Activated CD8-positive, alpha-beta memory T cell treated with anti-CD3 and anti-CD28 coated beads, Interleukin-2, amount 50 U/mL, for 1 hour (primary cell): ENCODE measurements at regions not wholly inside any gene's neighbourhood (a gene's known extent, or its start where the extent isn't known, plus 50 kb on each side); places are given as distances from the start of the nearest gene placed in this dataset.

Experiments
- DNase-seq: peaks from one replicate; pipeline ENCODE4 v3.0.0-alpha.2; 2020; ENCODE audit errors: extremely low read depth

DNA sequence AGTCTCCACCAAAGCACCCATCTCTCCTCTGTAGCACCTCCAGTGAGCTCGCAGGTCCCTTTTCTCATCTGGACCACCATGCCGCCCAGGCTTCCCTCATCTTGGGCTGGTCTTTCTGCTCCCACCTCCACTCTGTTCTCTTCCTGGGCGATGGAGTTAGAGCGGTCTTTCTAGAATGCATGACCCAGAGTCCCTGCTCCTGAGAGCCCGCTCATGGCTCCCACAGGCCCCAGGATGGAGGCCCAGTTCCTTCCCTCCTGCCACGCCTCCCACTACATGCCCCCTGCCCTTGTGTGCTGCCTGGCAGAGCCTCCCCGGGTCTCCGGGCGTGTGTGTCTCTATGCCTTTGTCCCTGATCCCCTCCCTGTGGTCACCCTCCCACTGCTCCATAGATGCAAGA lies 100.7 kb upstream of the RTL1 start:
- DNase-seq = no peak

DNA sequence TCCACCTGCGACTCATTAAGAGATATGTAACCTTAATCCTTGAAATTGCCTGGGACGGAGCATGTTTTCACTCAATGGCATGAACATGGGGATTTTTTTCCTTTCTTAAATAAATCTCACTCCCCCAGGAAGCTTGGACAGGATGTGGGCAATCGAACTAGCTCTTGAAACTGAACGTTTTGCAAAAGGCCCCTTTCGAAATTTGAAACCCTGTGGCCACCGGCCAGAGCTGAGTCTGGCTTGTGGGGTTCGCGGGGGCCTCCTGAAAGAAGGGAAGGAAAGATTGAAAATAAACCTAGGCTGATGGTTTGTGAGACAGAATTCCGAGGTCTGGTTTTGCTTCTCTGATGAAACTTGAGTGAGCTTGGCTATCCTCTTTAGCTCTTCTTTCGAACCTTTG lies 101.4 kb upstream of the RTL1 start:
- no peak for DNase-seq

DNA sequence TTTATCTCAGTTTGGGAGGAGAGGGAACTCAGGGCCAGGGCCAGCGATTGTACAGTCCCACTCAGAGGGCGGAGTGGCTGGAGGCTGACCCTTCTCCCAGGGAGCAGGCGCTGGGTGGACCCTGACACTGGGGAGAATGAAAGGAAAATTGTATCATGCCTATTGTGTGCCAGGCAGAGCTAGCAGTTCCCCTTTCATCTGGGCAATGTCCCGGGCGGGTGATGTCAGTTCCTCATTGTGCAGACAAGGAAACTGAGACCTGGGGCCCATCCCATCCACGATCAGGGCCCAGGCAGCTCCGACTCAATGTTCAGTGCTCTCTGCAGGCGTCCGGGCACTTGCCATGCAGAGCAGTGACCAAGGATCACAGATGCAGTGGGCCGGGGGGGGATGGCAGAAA lies 101.9 kb upstream of the RTL1 start:
- DNase-seq = no peak

DNA sequence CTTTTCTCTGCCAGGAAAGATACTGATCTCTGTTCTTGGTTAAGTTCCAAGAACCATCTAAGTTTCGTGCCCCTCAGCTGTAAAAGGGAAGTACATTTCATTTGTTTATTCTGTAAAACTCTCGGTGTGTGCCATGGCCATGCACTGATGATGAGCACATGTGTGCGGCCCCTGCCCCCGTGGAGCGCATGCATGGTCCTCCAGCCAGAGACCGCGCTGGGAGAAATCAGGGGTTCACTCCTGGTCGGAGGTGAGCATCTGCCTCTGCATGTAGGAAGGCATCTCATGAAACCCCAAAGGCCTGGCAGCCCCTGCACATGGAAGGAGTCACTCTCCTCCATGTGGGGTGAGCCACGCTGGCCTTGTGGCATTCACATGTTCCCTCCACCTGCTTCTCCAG lies 102.5 kb upstream of the RTL1 start:
- DNase-seq = no peak

DNA sequence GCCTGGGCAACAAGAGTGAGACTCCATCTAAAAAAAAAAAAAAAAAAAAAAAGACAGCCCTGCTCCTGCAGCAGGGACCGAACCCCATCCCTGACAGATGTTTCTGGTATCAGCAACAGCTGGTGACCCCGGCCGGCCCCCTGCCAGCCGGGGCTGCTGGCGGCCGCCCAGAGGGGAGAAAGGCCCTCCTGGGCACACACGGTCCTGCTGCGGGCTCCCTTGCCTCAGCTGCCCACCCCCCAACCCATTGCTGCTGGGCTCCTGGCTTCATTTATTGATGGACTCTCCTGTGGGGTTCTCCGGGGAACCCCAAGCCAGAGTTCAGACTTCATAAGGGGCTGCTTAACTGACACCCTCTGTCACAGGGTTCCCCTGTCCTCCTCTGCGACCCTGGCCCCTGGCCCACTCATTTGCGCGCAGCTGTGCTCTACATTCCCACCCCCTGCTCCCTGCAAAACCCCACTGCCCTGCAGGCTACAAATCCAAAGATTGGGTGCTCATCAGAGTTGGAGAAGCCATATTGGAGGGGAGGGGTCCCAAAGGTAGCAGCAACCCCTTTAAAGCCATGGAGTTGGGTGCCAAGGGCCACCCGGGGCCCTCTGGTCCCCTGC lies 103.6 kb upstream of the RTL1 start:
- DNase-seq = no peak

DNA sequence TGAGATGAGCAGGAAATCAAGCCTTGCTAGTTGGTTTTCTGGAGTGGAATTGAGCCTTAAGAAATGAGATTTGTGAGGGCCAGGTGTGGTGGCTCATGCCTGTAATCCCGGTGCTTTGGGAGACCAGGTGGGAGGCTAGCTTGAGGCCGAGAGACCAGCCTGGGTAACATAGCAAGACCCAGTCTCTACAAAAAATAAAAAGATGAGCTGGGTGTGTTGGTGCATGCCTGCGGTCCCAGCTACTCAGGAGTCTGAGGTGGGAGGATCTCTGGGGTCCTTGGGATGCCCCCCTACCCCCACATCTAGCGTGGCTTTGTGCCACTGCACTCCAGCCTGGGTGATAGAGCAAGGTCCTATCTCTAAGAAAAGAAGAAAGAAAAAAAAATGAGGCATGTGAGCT lies 104.2 kb upstream of the RTL1 start:
- no peak for DNase-seq

DNA sequence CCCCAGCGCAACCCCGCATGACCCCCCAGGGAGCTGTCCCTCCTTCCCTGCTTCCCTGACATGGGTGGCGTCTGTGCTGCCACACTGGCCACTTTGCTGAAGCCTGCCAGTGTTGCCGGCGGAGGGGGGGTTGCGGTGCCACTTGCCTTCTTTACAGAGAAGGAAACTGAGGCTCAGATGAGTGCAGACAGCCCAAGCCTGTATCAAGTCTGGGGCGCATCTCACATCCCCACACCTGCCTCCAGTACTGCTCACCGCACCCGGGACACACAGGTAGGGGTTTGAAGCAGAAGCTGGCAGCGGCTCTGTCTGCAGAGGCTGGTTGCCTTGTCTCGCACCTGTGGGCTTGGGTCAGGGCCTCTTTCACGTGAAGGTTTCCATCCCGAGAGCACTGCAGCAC lies 104.7 kb upstream of the RTL1 start:
- no peak for DNase-seq

DNA sequence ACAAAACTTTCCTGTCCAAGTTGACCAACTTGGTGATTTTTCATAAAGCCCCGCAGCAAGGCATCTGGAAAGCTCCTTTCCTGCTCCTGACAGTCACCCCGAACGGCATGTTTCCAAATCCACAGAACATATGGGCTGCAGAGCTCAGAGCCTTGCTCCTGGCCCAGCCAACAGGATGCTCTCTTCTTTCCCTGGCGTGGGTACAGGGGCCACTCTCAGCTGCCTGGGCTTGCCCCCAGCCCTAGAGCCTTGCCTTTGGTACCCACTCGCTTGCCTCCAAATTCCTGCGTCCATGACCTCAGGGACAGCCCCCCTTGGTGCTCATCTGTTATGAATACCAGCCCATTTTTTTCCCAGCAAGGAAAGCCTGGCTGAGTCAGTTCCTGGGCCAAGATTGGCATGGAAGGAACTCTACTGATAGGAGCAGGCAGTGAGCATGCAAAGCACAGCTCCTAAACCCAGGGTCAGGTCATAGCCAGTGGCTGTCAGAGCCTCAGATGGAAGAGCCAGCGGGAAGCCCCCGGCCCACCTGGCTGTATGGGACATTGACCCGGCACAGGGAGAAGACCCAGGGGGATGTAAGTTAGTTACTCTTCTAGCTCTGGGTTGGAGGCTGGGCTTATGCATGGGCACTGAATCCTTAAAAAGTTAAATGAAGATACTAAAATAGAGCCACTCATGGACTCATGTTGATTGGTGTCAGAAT lies 105.3 kb upstream of the RTL1 start:
- no peak for DNase-seq

DNA sequence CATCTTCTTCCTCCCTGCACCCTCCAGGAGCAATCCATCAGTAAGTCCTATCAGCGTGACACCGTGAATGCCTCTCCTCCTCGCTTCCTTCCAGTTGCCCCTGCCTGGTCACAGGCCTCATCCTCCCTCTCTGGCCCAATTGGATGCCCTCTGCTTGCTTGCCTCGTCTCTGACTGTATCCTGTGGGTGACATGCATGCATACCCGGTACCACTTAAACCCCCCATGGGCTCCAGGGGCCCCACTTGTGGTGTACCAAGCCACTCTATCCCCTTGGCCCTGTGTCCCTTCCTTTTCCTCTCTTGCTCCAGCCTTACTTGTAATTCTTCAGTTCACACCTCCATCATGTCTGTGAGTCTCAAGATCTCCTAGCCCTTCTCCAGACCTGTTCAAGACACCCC lies 106.0 kb upstream of the RTL1 start:
- DNase-seq = no peak

DNA sequence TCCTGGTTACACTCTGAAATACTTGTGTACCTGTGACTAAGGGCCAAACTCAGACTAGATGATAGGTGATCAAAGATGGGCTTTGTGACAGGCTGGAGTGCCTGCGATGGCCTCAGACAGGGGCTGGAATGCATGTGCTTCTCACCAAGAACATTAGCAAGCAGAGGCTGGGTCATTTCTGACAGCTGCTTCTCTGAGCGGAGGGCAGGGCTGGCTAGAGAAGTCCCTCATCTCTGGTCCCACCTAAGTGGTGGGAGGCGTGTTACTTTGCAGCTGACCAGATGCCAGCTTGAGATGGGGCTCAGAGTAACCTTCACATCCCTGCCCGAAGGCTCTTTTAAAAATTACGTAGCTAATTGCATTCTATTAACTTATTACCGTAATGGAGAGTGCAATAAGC lies 106.8 kb upstream of the RTL1 start:
- DNase-seq = no peak

DNA sequence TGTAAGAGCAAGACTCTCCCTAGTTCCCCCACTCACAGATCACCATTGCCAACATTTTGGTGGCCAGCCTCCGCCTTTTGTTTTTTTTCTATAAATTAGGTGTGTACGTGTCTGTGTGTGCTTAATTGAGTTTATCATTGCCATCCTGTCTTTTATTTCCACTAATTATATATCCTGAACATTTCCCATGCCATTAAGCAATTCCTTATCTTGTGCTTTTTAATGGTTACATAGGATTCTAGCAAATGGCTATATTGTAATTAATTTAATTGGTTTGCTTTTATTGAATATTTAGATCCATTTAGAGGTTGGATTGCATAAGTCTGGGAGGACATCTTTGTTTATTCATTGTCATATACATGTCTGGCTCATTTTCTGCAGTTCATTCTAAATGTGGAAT lies 107.3 kb upstream of the RTL1 start:
- DNase-seq = no peak

DNA sequence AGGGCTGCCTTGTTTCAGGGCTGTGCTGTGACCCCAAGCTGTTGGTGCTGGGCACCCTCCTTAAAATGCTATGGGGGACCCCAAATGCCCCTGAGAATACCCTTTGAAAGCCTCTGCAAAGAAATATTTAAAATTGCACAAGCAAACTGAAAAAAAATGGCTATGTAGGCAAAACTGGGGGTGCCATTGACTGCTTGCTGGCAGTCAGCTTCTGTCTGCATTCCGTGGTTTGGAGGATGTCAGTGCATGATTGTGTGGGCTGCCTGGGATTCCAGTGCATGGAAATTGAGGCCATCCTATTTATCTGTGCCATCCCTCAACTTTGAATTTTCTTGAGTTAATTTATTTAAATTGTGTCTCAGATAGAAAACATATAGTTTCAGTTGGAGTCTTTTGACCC lies 113.7 kb upstream of the RTL1 start:
- no peak for DNase-seq

DNA sequence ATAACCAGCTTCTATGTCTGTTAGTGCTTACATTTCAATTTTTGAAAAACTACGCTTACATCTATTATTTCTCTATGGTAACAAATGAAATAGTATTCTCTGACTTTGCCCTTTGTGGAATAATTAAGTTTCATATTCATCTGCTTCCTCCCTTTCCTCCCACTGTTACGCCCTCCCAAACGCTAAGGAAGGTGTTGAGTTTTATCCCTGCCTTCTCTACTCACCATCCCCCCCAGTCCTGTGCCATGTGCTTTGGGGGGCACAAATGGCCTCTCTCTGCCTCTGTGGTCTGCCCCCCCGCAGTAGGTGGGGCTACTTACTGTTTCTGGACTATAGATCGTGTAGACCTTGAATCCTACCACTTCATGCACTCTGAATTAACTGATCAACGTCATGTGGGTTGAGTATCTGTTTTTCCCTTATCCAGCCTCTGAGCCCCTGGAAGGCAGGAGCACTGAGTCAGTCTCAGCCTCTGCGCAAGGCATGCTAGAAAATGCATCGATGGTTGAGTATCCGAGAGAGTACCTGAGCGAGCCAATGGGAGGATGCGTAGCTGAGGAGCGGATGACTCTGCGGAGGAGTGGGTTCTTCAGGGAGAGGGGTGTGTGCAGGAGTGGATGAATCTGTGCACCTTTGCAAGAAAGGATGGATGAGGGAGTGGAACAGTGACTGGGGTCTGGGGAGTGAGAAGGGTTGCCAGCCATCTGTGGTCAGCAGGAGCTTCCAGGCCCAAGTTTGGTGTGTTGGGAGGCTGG lies 114.5 kb upstream of the RTL1 start:
- DNase-seq = no peak

DNA sequence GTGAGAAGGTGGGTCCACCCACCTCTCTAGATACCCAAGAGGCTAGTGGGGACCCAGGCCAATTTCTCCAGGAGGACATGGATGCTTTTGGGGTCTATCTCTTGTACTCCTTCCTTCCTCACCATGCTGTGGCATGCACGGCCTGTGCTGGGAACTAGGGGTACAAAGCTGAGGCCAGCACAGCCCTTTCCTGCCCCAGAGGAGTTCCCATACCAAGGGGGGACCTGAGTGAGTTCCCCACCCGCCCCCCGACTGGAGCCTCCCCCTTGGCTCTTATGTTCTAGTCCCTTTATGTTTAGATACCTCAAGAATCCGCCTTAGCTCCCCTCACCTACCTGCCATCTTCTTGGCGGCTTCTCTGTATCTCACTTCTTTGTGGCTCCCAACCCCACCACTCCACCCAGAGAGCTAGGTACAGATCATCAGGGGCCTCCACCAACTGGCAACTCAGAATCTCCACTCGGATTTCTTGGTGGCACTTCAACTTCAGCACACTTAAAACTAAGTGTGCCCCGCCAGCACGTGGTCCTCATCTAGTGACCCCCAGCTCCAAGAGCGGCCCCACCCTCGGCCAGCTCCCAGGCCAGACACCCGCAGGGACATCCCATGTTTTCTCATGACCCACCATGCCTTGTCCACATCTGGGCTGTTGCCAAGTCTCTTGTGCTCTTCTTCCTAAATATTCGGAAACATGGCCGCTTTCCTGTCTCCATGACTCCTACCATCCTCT lies 115.2 kb upstream of the RTL1 start:
- no peak for DNase-seq

DNA sequence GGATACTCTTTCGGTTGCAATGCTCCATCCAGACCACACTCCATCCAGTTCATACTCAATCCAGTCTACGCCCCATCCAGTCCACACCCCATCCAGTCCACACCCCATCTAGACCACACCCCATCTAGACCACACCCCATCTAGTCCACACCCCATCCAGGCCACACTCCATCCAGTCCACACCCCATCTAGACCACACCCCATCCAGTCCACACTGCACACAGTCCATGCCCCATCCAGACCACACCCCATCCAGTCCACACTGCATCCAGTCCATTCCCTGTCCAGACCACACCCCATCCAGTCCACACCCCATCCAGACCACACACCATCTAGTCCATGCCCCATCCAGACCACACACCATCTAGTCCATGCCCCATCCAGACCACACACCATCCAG lies 116.0 kb upstream of the RTL1 start:
- DNase-seq = no peak

DNA sequence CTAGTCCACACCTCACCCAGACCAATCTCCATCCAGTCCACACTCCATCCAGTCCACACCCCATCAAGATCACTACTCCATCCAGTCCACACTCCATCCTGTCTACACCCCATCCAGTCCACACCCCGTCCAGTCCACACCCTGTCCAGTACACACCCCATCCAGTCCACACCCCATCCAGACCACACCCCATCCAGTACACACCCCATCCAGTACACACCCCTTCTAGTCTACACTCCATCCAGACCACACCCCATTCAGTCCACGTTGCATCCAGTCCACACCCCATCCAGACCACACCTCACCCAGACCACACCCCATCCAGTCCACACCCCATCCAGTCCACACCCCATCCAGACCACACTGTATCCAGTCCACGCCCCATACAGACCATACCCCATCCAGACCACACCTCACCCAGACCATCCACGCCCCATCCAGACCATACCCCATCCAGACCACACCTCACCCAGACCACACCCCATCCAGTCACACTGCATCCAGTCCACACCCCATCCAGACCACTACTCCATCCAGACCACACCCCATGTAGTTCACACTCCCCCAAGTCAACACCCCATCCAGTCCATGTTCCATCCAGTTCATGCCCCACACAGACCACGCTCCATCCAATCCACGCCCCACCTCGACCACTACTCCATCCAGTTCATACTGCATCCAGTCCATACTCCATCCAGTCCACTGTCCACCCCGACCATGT lies 116.6 kb upstream of the RTL1 start:
- no peak for DNase-seq

DNA sequence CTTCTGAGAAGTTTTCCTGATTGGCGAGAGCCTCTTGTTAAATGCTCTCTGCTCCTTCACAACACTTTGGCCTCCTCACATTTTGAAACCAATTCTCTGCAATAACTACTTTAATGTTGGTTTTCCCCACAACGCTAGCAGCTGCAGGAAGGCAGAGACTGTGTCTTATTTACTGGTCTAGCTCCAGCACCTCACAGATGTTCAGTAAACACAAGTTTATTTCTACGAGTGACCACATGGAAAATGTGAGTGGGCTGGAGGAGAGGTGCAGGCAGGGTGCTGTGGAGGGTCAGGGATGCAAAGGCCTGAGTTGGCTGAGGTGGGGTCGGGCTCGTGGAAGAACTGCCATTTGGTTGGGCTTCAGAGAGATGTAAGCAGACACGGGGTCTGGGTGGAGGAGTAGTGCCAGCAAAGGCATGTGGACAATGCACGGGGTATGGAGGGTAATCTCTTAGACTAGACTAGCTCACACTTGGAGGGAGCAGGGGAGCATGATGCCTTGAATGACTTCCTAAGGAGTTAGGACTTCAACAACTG lies 117.4 kb upstream of the RTL1 start:
- DNase-seq = no peak

DNA sequence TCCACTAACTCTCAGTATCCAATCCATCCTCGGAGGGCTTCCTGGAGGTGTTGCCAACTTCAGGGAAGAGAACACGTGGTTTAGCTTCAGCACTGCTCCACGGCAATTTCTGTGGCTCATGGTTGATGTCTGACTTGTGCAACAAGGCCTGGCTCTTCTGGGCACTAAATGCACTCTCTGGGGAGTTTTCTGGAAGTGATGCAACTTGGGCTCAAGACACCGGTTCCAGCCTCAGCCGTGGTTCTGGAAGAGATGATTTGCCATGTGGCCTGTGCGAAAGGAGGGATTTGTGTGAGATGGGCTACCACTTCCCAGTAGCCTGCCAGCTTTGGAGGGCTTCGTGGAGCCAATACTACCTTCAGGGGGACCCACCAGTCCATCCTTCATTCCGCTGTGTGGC lies 118.6 kb upstream of the RTL1 start:
- no peak for DNase-seq

DNA sequence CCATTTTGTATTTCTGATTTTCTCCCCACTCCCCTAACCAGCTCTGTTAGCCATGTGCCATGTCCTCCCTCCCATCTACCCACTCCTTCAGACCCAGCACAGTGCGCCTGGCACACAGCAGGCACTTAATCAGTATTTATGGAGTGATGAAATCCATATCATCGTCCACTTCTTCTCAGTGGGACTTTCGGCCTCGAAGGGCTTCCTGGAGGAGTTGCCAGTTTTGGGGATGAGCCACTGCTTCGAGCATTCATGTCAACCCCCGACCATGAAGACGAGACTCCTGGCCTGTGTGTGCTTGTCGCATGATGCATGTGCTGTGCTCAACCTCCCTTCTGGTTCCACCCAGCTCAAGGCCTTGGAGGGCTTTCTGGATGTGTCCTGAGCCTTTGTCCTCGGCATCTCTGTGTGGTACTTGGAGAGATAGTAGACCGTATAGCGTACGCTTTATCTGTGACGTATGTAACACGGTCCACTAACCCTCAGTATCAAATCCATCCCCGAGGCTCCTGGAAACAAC lies 119.5 kb upstream of the RTL1 start:
- DNase-seq = no peak

DNA sequence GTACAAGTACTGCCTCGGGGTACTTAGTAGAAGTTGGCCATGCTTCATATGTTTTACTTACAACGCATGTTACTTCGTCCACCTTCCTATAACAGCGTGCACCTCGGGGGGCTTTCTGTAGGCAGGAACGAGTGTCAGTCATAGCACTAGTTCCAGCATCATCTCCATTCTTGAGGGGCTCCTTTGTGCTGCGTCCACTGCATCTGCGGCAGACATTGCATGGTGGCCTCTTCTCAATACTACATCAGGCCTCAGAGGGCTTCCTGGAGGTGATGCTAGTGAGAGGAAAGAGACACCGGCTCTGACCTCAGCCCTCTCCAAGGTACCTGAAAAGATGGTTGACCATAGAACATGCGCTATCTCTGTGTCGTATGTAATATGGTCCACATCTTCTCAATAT lies 121.2 kb upstream of the RTL1 start:
- DNase-seq = no peak

DNA sequence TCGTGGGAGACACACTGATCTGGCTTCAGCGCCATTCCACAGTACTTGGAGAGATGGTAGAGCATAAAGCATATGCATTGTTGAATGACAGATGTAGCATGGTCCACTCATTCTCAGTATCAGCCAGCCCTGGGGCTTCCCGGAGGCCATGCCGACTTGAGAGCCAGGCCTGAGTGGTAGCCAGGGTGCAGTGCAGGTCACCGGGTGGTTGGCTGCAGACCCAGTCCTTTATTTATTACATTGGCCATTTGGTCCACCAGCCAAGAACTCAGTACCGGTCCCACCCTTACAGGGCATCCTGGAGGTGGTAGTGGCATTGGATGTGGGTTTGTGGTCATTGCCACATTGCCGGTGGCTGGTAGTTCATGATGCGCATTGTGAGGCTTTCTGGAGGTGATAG lies 121.6 kb upstream of the RTL1 start:
- no peak for DNase-seq

DNA sequence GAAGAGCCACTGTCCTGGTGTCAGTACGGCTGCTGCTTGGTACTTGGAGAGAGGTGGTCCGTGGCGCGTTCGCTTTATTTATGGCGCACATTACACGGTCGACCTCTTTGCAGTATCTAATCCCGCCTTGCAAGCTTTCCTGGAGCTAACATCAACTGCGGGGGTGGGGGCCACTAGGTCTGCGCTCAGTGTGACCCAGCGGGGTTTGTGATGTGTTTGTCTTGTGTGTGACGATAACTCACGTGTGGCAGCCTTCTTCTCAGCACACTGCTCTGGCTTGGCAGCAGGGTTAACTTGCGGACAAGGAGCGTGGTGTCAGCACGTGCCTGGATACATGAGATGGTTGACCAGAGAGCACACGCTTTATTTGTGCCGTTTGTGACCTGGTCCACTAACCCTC lies 122.2 kb upstream of the RTL1 start:
- no peak for DNase-seq
